Adrenal gland (tissue), 9 donors: ENCODE measurements at regions not wholly inside any gene's neighbourhood (a gene's known extent, or its start where the extent isn't known, plus 50 kb on each side); places are given as distances from the start of the nearest gene placed in this dataset.

ENCODE experiments used
- DNase-seq, 7 donors: peaks; one replicate each; pipeline ENCODE4 v3.0.0-alpha.2; 2019 to 2020
- H3K27ac ChIP-seq, 5 donors: fragments of 200-600 bp; sonication (generic) in 4 of 5; 1 replicate in 3 of 5; 2 replicates in 2 of 5; pipeline versions ENCODE4 v1.5.1 to v1.8.0; 2016 to 2020; ENCODE audit warnings: mild to moderate bottlenecking in 1 of 5
- H3K27me3 ChIP-seq: fragments of 200-600 bp; 2 replicates; pipeline ENCODE4 v1.8.0; 2021
- H3K36me3 ChIP-seq, 2 donors: fragments of 200-600 bp; replicated peaks in 1 of 2; 1 replicate in 1 of 2; 2 replicates in 1 of 2; pipeline versions ENCODE4 v1.5.1 to v1.8.0; 2018 to 2022
- H3K4me1 ChIP-seq, 2 donors: fragments of 200-600 bp; replicated peaks in 1 of 2; 1 replicate in 1 of 2; 2 replicates in 1 of 2; pipeline versions ENCODE4 v1.5.1 to v1.8.0; 2018 to 2021
- H3K4me3 ChIP-seq, 4 donors: fragments of 200-600 bp; sonication (generic) in 3 of 4; one replicate each; pipeline ENCODE4 v1.5.1; 2016 to 2018
- H3K9me3 ChIP-seq, 3 donors: fragments of 200-600 bp; sonication (generic) in 1 of 3; replicated peaks in 1 of 3; 1 replicate in 2 of 3; 2 replicates in 1 of 3; pipeline versions ENCODE4 v1.5.1 to v1.8.0; 2016 to 2021
- POLR2A ChIP-seq, 2 donors: fragments of 450-650 bp; IDR thresholded peaks; one replicate each; pipeline ENCODE4 v1.6.1; 2017; ENCODE audit warnings: antibody characterized with exemption in 2 of 2, mild to moderate bottlenecking in 2 of 2, moderate library complexity in 1 of 2
- WGBS, 4 donors: extraction: QIAGEN DNeasy Blood & Tissue Kit in 2 of 4; methylation state at CpG; one replicate each; pipeline versions ENCODE4 v1.1.5 to v1.1.7; 2013 to 2017; 5-methylcytosine and 5-hydroxymethylcytosine counted together
- intact Hi-C, 2 donors: fragments of 100-400 bp; cut with DNase I; formaldehyde crosslinking; loops; one replicate each; pipeline versions ENCODE4 v1.14.1 to v1.15.0; 2022 to 2023
- TF ChIP-seq, protein P1 (sequence below), 6 experiments: fragments of 450-650 bp in 4 of 6; fragments of 200-600 bp in 2 of 6; sonication (generic) in 1 of 6; IDR thresholded peaks; 1 replicate in 5 of 6; 2 replicates in 1 of 6; pipeline versions ENCODE4 v1.5.1 to v1.8.0; 2016 to 2021; ENCODE audit warnings: antibody characterized with exemption in 6 of 6, mild to moderate bottlenecking in 2 of 6, moderate library complexity in 1 of 6
- donor health status: healthy with polysubstance abuse.
- donor health status: Bipolar disorder and iron deficiency.
- donor health status: DM: yes; HTN: yes; CAD: no.
- donor health status: DM: no; HTN: no; CAD: no.
- donor health status: DM: no; HTN: no; CAD: no.

DNA sequence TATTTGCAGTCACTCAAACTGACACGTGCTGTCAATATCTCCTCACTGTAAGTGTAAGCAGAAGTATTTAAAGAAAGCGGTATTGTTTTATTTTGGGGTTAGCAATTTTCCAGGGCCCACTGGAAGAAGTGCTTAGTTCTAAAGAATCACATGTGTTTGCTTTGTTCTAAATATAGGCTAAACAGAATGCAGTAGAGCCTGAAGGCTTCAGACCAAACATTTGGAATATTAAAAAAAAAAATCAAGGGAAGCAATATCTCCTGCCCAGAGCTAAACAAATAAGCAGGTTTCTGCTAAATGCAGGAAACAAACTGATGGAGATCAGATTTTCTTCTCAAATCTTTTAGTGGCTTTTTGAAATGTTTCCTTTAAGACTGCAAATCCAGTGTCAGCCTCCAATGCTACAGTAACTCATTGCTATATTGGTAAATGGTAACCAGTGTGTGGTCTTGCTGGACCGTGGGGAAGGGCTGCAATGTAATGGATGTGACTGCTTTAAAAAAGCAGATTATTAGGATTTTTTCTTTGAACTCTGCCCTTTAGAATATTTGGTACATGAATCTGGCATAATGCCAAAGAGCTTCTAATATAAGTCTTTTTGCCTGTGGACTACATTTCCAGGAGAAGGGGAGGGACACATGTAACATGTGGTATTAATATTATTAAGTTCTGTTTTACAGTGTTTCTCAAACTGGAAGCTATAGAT, 317.1 kb upstream of the FERMT1 start:
- intact Hi-C loops: no loop called here
- DNase-seq: no peak
- Histone ChIP-seq H3K4me1 (no peaks in the 10 kb centered on the region), H3K36me3 (no peaks in the 10 kb centered on the region), H3K9me3 (no peaks in the 10 kb centered on the region), H3K4me3 (no peak overlapping the region), H3K27ac (no peak overlapping the region), H3K27me3 (no peaks in the 10 kb centered on the region)
- 62 to 71% (median 65%) methylated on average over 3 of the region's 3 CpGs for WGBS, 4 donors
- TF ChIP-seq, protein P1, sequence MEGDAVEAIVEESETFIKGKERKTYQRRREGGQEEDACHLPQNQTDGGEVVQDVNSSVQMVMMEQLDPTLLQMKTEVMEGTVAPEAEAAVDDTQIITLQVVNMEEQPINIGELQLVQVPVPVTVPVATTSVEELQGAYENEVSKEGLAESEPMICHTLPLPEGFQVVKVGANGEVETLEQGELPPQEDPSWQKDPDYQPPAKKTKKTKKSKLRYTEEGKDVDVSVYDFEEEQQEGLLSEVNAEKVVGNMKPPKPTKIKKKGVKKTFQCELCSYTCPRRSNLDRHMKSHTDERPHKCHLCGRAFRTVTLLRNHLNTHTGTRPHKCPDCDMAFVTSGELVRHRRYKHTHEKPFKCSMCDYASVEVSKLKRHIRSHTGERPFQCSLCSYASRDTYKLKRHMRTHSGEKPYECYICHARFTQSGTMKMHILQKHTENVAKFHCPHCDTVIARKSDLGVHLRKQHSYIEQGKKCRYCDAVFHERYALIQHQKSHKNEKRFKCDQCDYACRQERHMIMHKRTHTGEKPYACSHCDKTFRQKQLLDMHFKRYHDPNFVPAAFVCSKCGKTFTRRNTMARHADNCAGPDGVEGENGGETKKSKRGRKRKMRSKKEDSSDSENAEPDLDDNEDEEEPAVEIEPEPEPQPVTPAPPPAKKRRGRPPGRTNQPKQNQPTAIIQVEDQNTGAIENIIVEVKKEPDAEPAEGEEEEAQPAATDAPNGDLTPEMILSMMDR (IDR thresholded peaks at IDR 0.05): no peak
- no peak for TF ChIP-seq POLR2A (IDR thresholded peaks at IDR 0.05)

DNA sequence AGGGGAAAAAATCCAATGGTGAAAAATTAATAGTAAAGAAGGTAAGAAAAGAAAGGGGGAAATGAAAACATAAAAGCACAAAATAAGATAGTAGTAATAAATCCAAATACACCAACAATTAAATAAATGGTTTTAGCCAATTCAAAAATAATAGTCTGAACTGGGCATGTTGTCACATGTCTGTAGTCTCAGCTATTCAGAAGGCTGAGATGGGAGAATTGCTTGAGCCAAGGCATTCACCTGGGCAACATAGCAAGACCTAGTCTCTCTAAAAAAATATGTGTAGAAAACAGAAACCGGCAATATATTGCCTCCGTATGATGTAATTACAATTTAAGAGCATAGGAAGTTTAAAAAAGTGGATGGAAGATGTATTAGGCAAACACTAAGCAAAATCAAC, 311.3 kb upstream of the FERMT1 start:
- no peak overlapping the region for H3K4me3 ChIP-seq
- TF ChIP-seq, protein P1 (IDR thresholded peaks at IDR 0.05): no peak
- TF ChIP-seq POLR2A (IDR thresholded peaks at IDR 0.05): no peak
- intact Hi-C loops: no loop called here
- WGBS, 4 donors: 68 to 91% (median 87%) methylated on average over 2 of the region's 2 CpGs
- no peaks in the 10 kb centered on the region for H3K36me3 ChIP-seq
- no peak overlapping the region for H3K27ac ChIP-seq
- H3K9me3 ChIP-seq: no peaks in the 10 kb centered on the region
- no peaks in the 10 kb centered on the region for H3K4me1 ChIP-seq
- H3K27me3 ChIP-seq: no peaks in the 10 kb centered on the region
- no peak for DNase-seq

DNA sequence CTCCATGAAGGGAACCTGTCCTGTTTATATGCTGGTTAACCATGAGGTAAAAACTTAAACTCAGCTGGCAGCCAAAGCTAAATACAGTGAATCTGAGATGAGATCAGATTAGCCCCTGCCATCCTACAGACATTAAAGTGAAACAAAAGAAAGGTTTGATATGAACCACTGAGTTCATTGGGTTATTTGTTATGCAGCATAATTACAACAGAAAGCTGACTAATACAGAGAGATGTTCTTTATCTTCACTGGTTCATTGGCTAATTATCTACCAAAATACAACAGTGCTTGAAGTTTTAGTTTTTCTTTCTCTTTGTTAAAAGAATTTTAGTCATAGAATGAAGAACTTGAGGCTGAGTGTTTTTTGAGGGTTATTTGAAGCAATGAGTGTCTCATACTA, 307.6 kb upstream of the FERMT1 start:
- intact Hi-C loops: no loop called here
- no peak for DNase-seq
- Histone ChIP-seq H3K4me3 (no peak overlapping the region), H3K27ac (no peak overlapping the region), H3K9me3 (no peaks in the 10 kb centered on the region), H3K36me3 (no peaks in the 10 kb centered on the region), H3K27me3 (no peaks in the 10 kb centered on the region), H3K4me1 (no peaks in the 10 kb centered on the region)
- no peak for TF ChIP-seq POLR2A (IDR thresholded peaks at IDR 0.05)
- TF ChIP-seq, protein P1 (IDR thresholded peaks at IDR 0.05): no peak

- Histone ChIP-seq H3K4me3 (no peak overlapping the region), H3K27ac (no peak overlapping the region), H3K4me1 (no peaks in the 10 kb centered on the region), H3K36me3 (no peaks in the 10 kb centered on the region), H3K27me3 (no peaks in the 10 kb centered on the region), H3K9me3 (no peaks in the 10 kb centered on the region)
- intact Hi-C loops: no loop called here
- TF ChIP-seq POLR2A (IDR thresholded peaks at IDR 0.05): no peak
- TF ChIP-seq, protein P1 (IDR thresholded peaks at IDR 0.05): no peak
- no peak for DNase-seq
- 38 to 54% (median 48%) methylated on average over 1 of the region's 1 CpG for WGBS, 4 donors
Observed at GRCh38 chr20:6426287-6426891, 303.6 kb upstream of the FERMT1 start.
